Forelimb muscle (tissue), 1 donor: ENCODE measurements at regions not wholly inside any gene's neighbourhood (a gene's known extent, or its start where the extent isn't known, plus 50 kb on each side); places are given as distances from the start of the nearest gene placed in this dataset.
"Not testable (repeated sequence)": the region's sequence is repeated elsewhere in the genome, so short reads cannot be mapped to it uniquely, and the experiment has no call there.

ENCODE experiments used
- DNase-seq: peaks from one replicate; pipeline ENCODE4 v3.0.0-alpha.2; 2013; ENCODE audit warnings: low read depth

- no peak for DNase-seq
Observed at GRCh38 chr4:138400066-138400465, 157.9 kb upstream of the SLC7A11 start.

GRCh38 chr4:138399081-138399480 is 156.9 kb upstream of the SLC7A11 start:
- no peak for DNase-seq

GRCh38 chr4:138398322-138398721 is 156.2 kb upstream of the SLC7A11 start:
- DNase-seq: no peak

- no peak for DNase-seq
Observed at GRCh38 chr4:138393886-138394610, 151.9 kb upstream of the SLC7A11 start.

GRCh38 chr4:138392751-138393308 is 150.7 kb upstream of the SLC7A11 start:
- DNase-seq: no peak

GRCh38 chr4:138389976-138390685 is 148.0 kb upstream of the SLC7A11 start:
- DNase-seq: no peak

- DNase-seq: no peak
Observed at GRCh38 chr4:138374947-138375346, 132.8 kb upstream of the SLC7A11 start.

- no peak for DNase-seq
Observed at GRCh38 chr4:138367942-138368341, 125.8 kb upstream of the SLC7A11 start.

- DNase-seq: not testable (repeated sequence)
Observed at GRCh38 chr4:138352446-138352845, 110.3 kb upstream of the SLC7A11 start.

- DNase-seq: no peak
Observed at GRCh38 chr4:138348055-138348454, 105.9 kb upstream of the SLC7A11 start.

- DNase-seq: no peak
Observed at GRCh38 chr4:138347561-138347960, 105.4 kb upstream of the SLC7A11 start.

GRCh38 chr4:138344851-138345250 is 102.7 kb upstream of the SLC7A11 start:
- no peak for DNase-seq

GRCh38 chr4:138344054-138344453 is 101.9 kb upstream of the SLC7A11 start:
- no peak for DNase-seq

GRCh38 chr4:138341739-138342415 is 99.7 kb upstream of the SLC7A11 start:
- DNase-seq: no peak

- DNase-seq: no peak
Observed at GRCh38 chr4:138338840-138339239, 96.7 kb upstream of the SLC7A11 start.

GRCh38 chr4:138338222-138338621 is 96.1 kb upstream of the SLC7A11 start:
- DNase-seq: not testable (repeated sequence)

- no peak for DNase-seq
Observed at GRCh38 chr4:138334346-138335016, 92.3 kb upstream of the SLC7A11 start.

- not testable (repeated sequence) for DNase-seq
Observed at GRCh38 chr4:138332415-138332814, 90.3 kb upstream of the SLC7A11 start.

- no peak for DNase-seq
Observed at GRCh38 chr4:138330531-138330930, 88.4 kb upstream of the SLC7A11 start.

- DNase-seq: no peak
Observed at GRCh38 chr4:138329506-138330070, 87.4 kb upstream of the SLC7A11 start.

- DNase-seq: no peak
Observed at GRCh38 chr4:138327338-138327737, 85.2 kb upstream of the SLC7A11 start.
